MCF 10A (cell line): ENCODE measurements at regions not wholly inside any gene's neighbourhood (a gene's known extent, or its start where the extent isn't known, plus 50 kb on each side); places are given as distances from the start of the nearest gene placed in this dataset.

ENCODE experiments used
- BruUV-seq: library from RNA; stranded (reverse); fragments of 400-500 nt; replicated peaks from 2 replicates; lab custom pipeline; 2021; lab: Mats Ljungman, UMichigan
- CTCF ChIA-PET: fragments of 300-600 bp; sonication (Branson Sonifier 250); formaldehyde crosslinking; extraction: SDS; loops from one replicate; lab custom pipeline; 2021; ENCODE audit warnings: antibody characterized with exemption, inconsistent platforms; lab: Yijun Ruan, JAX
- POLR2A ChIA-PET: fragments of 300-600, 350-650 bp; sonication (Branson Sonifier 250); formaldehyde crosslinking; extraction: SDS; loops from one replicate; lab custom pipeline; 2020; ENCODE audit warnings: antibody characterized with exemption, inconsistent platforms; lab: Yijun Ruan, JAX
- DNase-seq: peaks from one replicate; pipeline ENCODE4 v3.0.0-alpha.2; 2018; ENCODE audit not compliant: unreplicated experiment
- H3K27ac Mint-ChIP-seq: one replicate; pipeline ENCODE4 v1.8.0; 2022; ENCODE audit warnings: mild to moderate bottlenecking, low read depth, mixed read lengths; ENCODE audit not compliant: unreplicated experiment
- H3K27me3 Mint-ChIP-seq: one replicate; pipeline ENCODE4 v1.8.0; 2022; ENCODE audit warnings: mixed read lengths; ENCODE audit not compliant: insufficient read depth, unreplicated experiment
- H3K36me3 Mint-ChIP-seq: one replicate; pipeline ENCODE4 v1.8.0; 2022; ENCODE audit warnings: mild to moderate bottlenecking, moderate library complexity, mixed read lengths; ENCODE audit not compliant: insufficient read depth, unreplicated experiment
- H3K4me1 Mint-ChIP-seq: one replicate; pipeline ENCODE4 v1.8.0; 2022; ENCODE audit warnings: mixed read lengths; ENCODE audit not compliant: insufficient read depth, unreplicated experiment
- H3K4me3 Mint-ChIP-seq: one replicate; pipeline ENCODE4 v1.8.0; 2022; ENCODE audit warnings: mild to moderate bottlenecking, moderate library complexity, mixed read lengths; ENCODE audit not compliant: unreplicated experiment
- H3K9me3 Mint-ChIP-seq: one replicate; pipeline ENCODE4 v1.8.0; 2022; ENCODE audit warnings: mixed read lengths; ENCODE audit not compliant: unreplicated experiment
- CTCF ChIP-seq: fragments of 200-600 bp; IDR thresholded peaks from one replicate; pipeline ENCODE4 v1.8.0; 2022; ENCODE audit warnings: antibody characterized with exemption, mild to moderate bottlenecking; ENCODE audit not compliant: unreplicated experiment
- intact Hi-C: fragments of 100-400 bp; cut with micrococcal nuclease; formaldehyde crosslinking; loops from 2 replicates; pipeline ENCODE4 v1.14.1; 2022

- no peak for TF ChIP-seq CTCF
- no TSS peak for BruUV-seq
- no peaks in the 10 kb centered on the region for H3K36me3 Mint-ChIP-seq
These were observed 74.4 kb upstream of the STMND1 start for GRCh38 chr6:17027441-17027840.

GRCh38 chr6:17022604-17023003 lies 79.2 kb upstream of the STMND1 start:
- no peak for DNase-seq
- Mint-ChIP-seq H3K4me1 (no peaks in the 10 kb centered on the region), H3K27me3 (no peaks in the 10 kb centered on the region), H3K4me3 (no peak overlapping the region), H3K36me3 (no peaks in the 10 kb centered on the region), H3K9me3 (no peaks in the 10 kb centered on the region), H3K27ac (no peak overlapping the region)
- no peak for TF ChIP-seq CTCF
- ChIA-PET POLR2A (no interaction called here), CTCF (no interaction called here)
- no TSS peak for BruUV-seq
- intact Hi-C loops: no loop called here

More at GRCh38 chr6:17027441-17027840, 74.4 kb upstream of the STMND1 start:
- Mint-ChIP-seq H3K4me1 (no peaks in the 10 kb centered on the region), H3K27ac (no peak overlapping the region), H3K9me3 (no peaks in the 10 kb centered on the region), H3K4me3 (no peak overlapping the region), H3K27me3 (no peaks in the 10 kb centered on the region)
- CTCF ChIA-PET: no interaction called here
- DNase-seq: no peak
- POLR2A ChIA-PET: no interaction called here
- intact Hi-C loops: no loop called here

GRCh38 chr6:17021539-17021889 lies 80.3 kb upstream of the STMND1 start:
- H3K9me3 Mint-ChIP-seq: no peaks in the 10 kb centered on the region
- TF ChIP-seq CTCF: no peak
- BruUV-seq: no TSS peak
- peak; percentile 15 for DNase-seq
- no peaks in the 10 kb centered on the region for H3K4me1 Mint-ChIP-seq
- intact Hi-C loops: no loop called here
- ChIA-PET POLR2A (interaction anchor here (0.8 to 1.4 kb wide), 2 partner anchors 11 to 21 kb away, joined by 3 to 6 read pairs; no protein-coding TSS in a partner anchor), CTCF (no interaction called here)
- no peaks in the 10 kb centered on the region for H3K36me3 Mint-ChIP-seq
- no peak overlapping the region for H3K27ac Mint-ChIP-seq
- H3K4me3 Mint-ChIP-seq: no peak overlapping the region
- H3K27me3 Mint-ChIP-seq: no peaks in the 10 kb centered on the region

GRCh38 chr6:17020889-17021538 lies 80.8 kb upstream of the STMND1 start:
- no peak overlapping the region for H3K4me3 Mint-ChIP-seq
- intact Hi-C loops: no loop called here
- CTCF ChIA-PET: no interaction called here
- no peaks in the 10 kb centered on the region for H3K36me3 Mint-ChIP-seq
- H3K4me1 Mint-ChIP-seq: no peaks in the 10 kb centered on the region
- DNase-seq: no peak
- POLR2A ChIA-PET: interaction anchor here (0.6 to 1.4 kb wide), 3 partner anchors 12 to 591 kb away, joined by 3 to 6 read pairs (median 3); no protein-coding TSS in a partner anchor
- TF ChIP-seq CTCF: no peak
- H3K9me3 Mint-ChIP-seq: no peaks in the 10 kb centered on the region
- no TSS peak for BruUV-seq
- H3K27me3 Mint-ChIP-seq: no peaks in the 10 kb centered on the region
- H3K27ac Mint-ChIP-seq: no peak overlapping the region
